Kidney epithelial cell (primary cell): ENCODE measurements at regions not wholly inside any gene's neighbourhood (a gene's known extent, or its start where the extent isn't known, plus 50 kb on each side); places are given as distances from the start of the nearest gene placed in this dataset.
"Not testable (repeated sequence)": the region's sequence is repeated elsewhere in the genome, so short reads cannot be mapped to it uniquely, and the experiment has no call there.

Experiments used
- DNase-seq: peaks from one replicate; pipeline ENCODE4 v3.0.0-alpha.2; 2010; ENCODE audit warnings: low read depth
- H3K27me3 ChIP-seq: 2 replicates; pipeline ENCODE4 v1.6.0; 2011; ENCODE audit warnings: low read length; ENCODE audit not compliant: control insufficient read depth, insufficient read depth
- H3K36me3 ChIP-seq: 2 replicates; pipeline ENCODE4 v1.5.1; 2011; ENCODE audit warnings: low read length; ENCODE audit not compliant: control insufficient read depth, insufficient read depth
- H3K4me3 ChIP-seq: 2 replicates; pipeline ENCODE4 v1.5.1; 2011; ENCODE audit warnings: low read depth, mild to moderate bottlenecking, control low read depth, low read length
- CTCF ChIP-seq: IDR thresholded peaks from 2 replicates; pipeline ENCODE4 v1.5.1; 2011; ENCODE audit warnings: mild to moderate bottlenecking, moderate library complexity, low read length, control low read depth, inconsistent platforms; ENCODE audit not compliant: insufficient read depth, poor library complexity, severe bottlenecking

GRCh38 chr4:12375805-12376204 lies 947.1 kb upstream of the HS3ST1 start:
- no peak for TF ChIP-seq CTCF
- no peak overlapping the region for H3K4me3 ChIP-seq
- H3K27me3 ChIP-seq = no peaks in the 10 kb centered on the region
- no peaks in the 10 kb centered on the region for H3K36me3 ChIP-seq
- DNase-seq = no peak

- not testable (repeated sequence) for H3K27me3 ChIP-seq, H3K36me3 ChIP-seq, H3K4me3 ChIP-seq, DNase-seq
Observed at GRCh38 chr4:12365869-12366268, 937.2 kb upstream of the HS3ST1 start.

- TF ChIP-seq CTCF = no peak
- Histone ChIP-seq H3K36me3 (no peaks in the 10 kb centered on the region), H3K27me3 (no peaks in the 10 kb centered on the region), H3K4me3 (no peak overlapping the region)
- DNase-seq = no peak
Observed at GRCh38 chr4:12360391-12360790, 931.7 kb upstream of the HS3ST1 start.

GRCh38 chr4:12359420-12359819 lies 930.7 kb upstream of the HS3ST1 start:
- Histone ChIP-seq H3K4me3 (no peak overlapping the region), H3K36me3 (no peaks in the 10 kb centered on the region), H3K27me3 (no peaks in the 10 kb centered on the region)
- no peak for TF ChIP-seq CTCF
- no peak for DNase-seq

GRCh38 chr4:12333083-12333482 lies 904.4 kb upstream of the HS3ST1 start:
- H3K27me3 ChIP-seq, H3K4me3 ChIP-seq, DNase-seq, H3K36me3 ChIP-seq: not testable (repeated sequence)

- H3K36me3 ChIP-seq = no peaks in the 10 kb centered on the region
- DNase-seq = no peak
- H3K4me3 ChIP-seq = no peak overlapping the region
- no peak for TF ChIP-seq CTCF
- no peaks in the 10 kb centered on the region for H3K27me3 ChIP-seq
Observed at GRCh38 chr4:12324965-12325364, 896.3 kb upstream of the HS3ST1 start.

GRCh38 chr4:12319765-12320164 lies 891.1 kb upstream of the HS3ST1 start:
- no peaks in the 10 kb centered on the region for H3K27me3 ChIP-seq
- no peaks in the 10 kb centered on the region for H3K36me3 ChIP-seq
- H3K4me3 ChIP-seq = no peak overlapping the region
- no peak for DNase-seq
- no peak for TF ChIP-seq CTCF
